GM21447 (cell line): ENCODE measurements at regions not wholly inside any gene's neighbourhood (a gene's known extent, or its start where the extent isn't known, plus 50 kb on each side); places are given as distances from the start of the nearest gene placed in this dataset.
"Not testable (repeated sequence)": the region's sequence is repeated elsewhere in the genome, so short reads cannot be mapped to it uniquely, and the experiment has no call there.

Experiments
- ATAC-seq: cut with Tn5 transposase; IDR thresholded peaks from one replicate; pipeline ENCODE4 v1.9.1; 2021; ENCODE audit not compliant: unreplicated experiment

GRCh38 chr6:71197780-71198179 is 90.8 kb upstream of the OGFRL1 start:
- no peak for ATAC-seq

- no peak for ATAC-seq
Measured at GRCh38 chr6:71198908-71199307, 89.7 kb upstream of the OGFRL1 start.

- no peak for ATAC-seq
Measured at GRCh38 chr6:71199736-71200135, 88.9 kb upstream of the OGFRL1 start.

GRCh38 chr6:71203206-71203605 is 85.4 kb upstream of the OGFRL1 start:
- no peak for ATAC-seq

- no peak for ATAC-seq
Measured at GRCh38 chr6:71204741-71205140, 83.9 kb upstream of the OGFRL1 start.

GRCh38 chr6:71205336-71205956 is 83.2 kb upstream of the OGFRL1 start:
- no peak for ATAC-seq

GRCh38 chr6:71206089-71206488 is 82.5 kb upstream of the OGFRL1 start:
- no peak for ATAC-seq

GRCh38 chr6:71209206-71209605 is 79.4 kb upstream of the OGFRL1 start:
- no peak for ATAC-seq

- no peak for ATAC-seq
Measured at GRCh38 chr6:71209626-71210025, 79.0 kb upstream of the OGFRL1 start.

- no peak for ATAC-seq
Measured at GRCh38 chr6:71211799-71212198, 76.8 kb upstream of the OGFRL1 start.

- ATAC-seq, result no peak
Measured at GRCh38 chr6:71220466-71220865, 68.1 kb upstream of the OGFRL1 start.

GRCh38 chr6:71222671-71223070 is 65.9 kb upstream of the OGFRL1 start:
- ATAC-seq, result no peak

GRCh38 chr6:71224011-71224410 is 64.6 kb upstream of the OGFRL1 start:
- no peak for ATAC-seq

- no peak for ATAC-seq
Measured at GRCh38 chr6:71226151-71226550, 62.5 kb upstream of the OGFRL1 start.

- ATAC-seq, result no peak
Measured at GRCh38 chr6:71228461-71229041, 60.1 kb upstream of the OGFRL1 start.

GRCh38 chr6:71229477-71229876 is 59.1 kb upstream of the OGFRL1 start:
- no peak for ATAC-seq

GRCh38 chr6:71232890-71233289 is 55.7 kb upstream of the OGFRL1 start:
- ATAC-seq, result not testable (repeated sequence)

GRCh38 chr6:71236926-71237434 is 51.6 kb upstream of the OGFRL1 start:
- no peak for ATAC-seq

GRCh38 chr6:71238351-71238750 is 50.3 kb upstream of the OGFRL1 start:
- no peak for ATAC-seq
